H1 (cell line): ENCODE measurements at regions not wholly inside any gene's neighbourhood (a gene's known extent, or its start where the extent isn't known, plus 50 kb on each side); places are given as distances from the start of the nearest gene placed in this dataset.

Experiments
- CTCF ChIA-PET: fragments of 300-600 bp; sonication (Branson Sonifier 250); formaldehyde crosslinking; loops from one replicate; lab custom pipeline; 2021; ENCODE audit not compliant: partially characterized antibody; lab: Charles Lee
- POLR2A ChIA-PET: fragments of 300-600 bp; sonication (Branson Sonifier 250); formaldehyde crosslinking; loops from one replicate; lab custom pipeline; 2021; ENCODE audit warnings: inconsistent platforms; ENCODE audit not compliant: partially characterized antibody; lab: Charles Lee
- DNase-seq, 2 experiments: peaks; one replicate each; pipeline versions ENCODE4 v3.0.0 to v3.0.0-alpha.2; 2010 to 2022; ENCODE audit warnings: low spot score in 2 of 2, low read depth in 1 of 2, mixed read lengths in 1 of 2
- FAIRE-seq: peaks from 2 replicates; lab custom pipeline; 2011; peaks lifted over from hg19 to GRCh38; lab: Jason Lieb, UNC
- H2AFZ ChIP-seq: 2 replicates; pipeline ENCODE4 v1.8.1; 2012; ENCODE audit warnings: low read length, inconsistent platforms
- H2AK5ac ChIP-seq: 2 replicates; pipeline ENCODE4 v1.6.1; 2013; ENCODE audit warnings: low read depth, low read length
- H2BK120ac ChIP-seq: replicated peaks from 2 replicates; pipeline ENCODE3; 2013; ENCODE audit warnings: low read depth, low read length, inconsistent platforms
- H2BK12ac ChIP-seq: 2 replicates; pipeline ENCODE4 v1.6.1; 2013; ENCODE audit warnings: low read depth, low read length
- H2BK15ac ChIP-seq: 2 replicates; pipeline ENCODE4 v1.6.1; 2013; ENCODE audit warnings: low read length
- H2BK20ac ChIP-seq: 2 replicates; pipeline ENCODE4 v1.6.1; 2013; ENCODE audit warnings: low read length
- H2BK5ac ChIP-seq: 2 replicates; pipeline ENCODE4 v1.6.1; 2013; ENCODE audit warnings: low read depth, low read length
- H3K14ac ChIP-seq: 2 replicates; pipeline ENCODE4 v1.6.1; 2013; ENCODE audit warnings: inconsistent platforms; ENCODE audit not compliant: insufficient read length
- H3K18ac ChIP-seq: 2 replicates; pipeline ENCODE4 v1.6.1; 2013; ENCODE audit warnings: low read length; ENCODE audit errors: extremely low read depth
- H3K23ac ChIP-seq: 2 replicates; pipeline ENCODE4 v1.6.1; 2013; ENCODE audit warnings: inconsistent platforms; ENCODE audit not compliant: insufficient read length
- H3K23me2 ChIP-seq: 2 replicates; pipeline ENCODE4 v1.6.1; 2013; ENCODE audit warnings: low read depth, low read length
- H3K27ac ChIP-seq: 2 replicates; pipeline ENCODE4 v1.6.1; 2011; ENCODE audit warnings: low read depth, low read length, inconsistent platforms
- H3K27me3 ChIP-seq, 4 experiments: replicated peaks in 1 of 4; 1 replicate in 1 of 4; 2 replicates in 3 of 4; pipeline versions ENCODE4 v1.6.1 to v1.8.1; 2011 to 2013; ENCODE audit warnings: low read length in 3 of 4, mild to moderate bottlenecking in 3 of 4, inconsistent platforms in 2 of 4, mixed read lengths in 2 of 4, moderate library complexity in 1 of 4; ENCODE audit not compliant: control insufficient read depth in 3 of 4, insufficient read depth in 3 of 4; ENCODE audit errors: extremely low read depth in 1 of 4
- H3K36me3 ChIP-seq, 4 experiments: 2 replicates each; pipeline versions ENCODE4 v1.6.1 to v1.8.1; 2011 to 2013; ENCODE audit warnings: mild to moderate bottlenecking in 4 of 4, low read length in 3 of 4, moderate library complexity in 2 of 4, control low read depth in 1 of 4, inconsistent platforms in 1 of 4; ENCODE audit not compliant: insufficient read depth in 4 of 4, control insufficient read depth in 2 of 4
- H3K4ac ChIP-seq: replicated peaks from 2 replicates; pipeline ENCODE3; 2013; ENCODE audit warnings: low read length, low read depth, mixed read lengths, inconsistent platforms; ENCODE audit not compliant: insufficient read length
- H3K4me1 ChIP-seq, 4 experiments: replicated peaks in 1 of 4; 1 replicate in 1 of 4; 2 replicates in 3 of 4; pipeline versions ENCODE4 v1.6.1 to v1.8.1; 2011 to 2013; ENCODE audit warnings: low read length in 3 of 4, inconsistent platforms in 2 of 4, mixed read lengths in 1 of 4; ENCODE audit not compliant: insufficient read depth in 4 of 4, control insufficient read depth in 3 of 4
- H3K4me2 ChIP-seq, 2 experiments: 2 replicates each; pipeline versions ENCODE4 v1.6.1 to v1.8.1; 2011 to 2013; ENCODE audit warnings: low read depth in 2 of 2, low read length in 2 of 2, control low read depth in 1 of 2, inconsistent platforms in 1 of 2, mild to moderate bottlenecking in 1 of 2; ENCODE audit not compliant: insufficient read depth in 1 of 2
- H3K4me3 ChIP-seq, 4 experiments: fragments of 200-600, 300-600 bp in 1 of 4; sonication (generic), shearing (Covaris generic), sonication (Bioruptor Twin) in 1 of 4; 2 replicates each; pipeline versions ENCODE4 v1.5.1 to v1.8.1; 2011 to 2016; ENCODE audit warnings: low read length in 4 of 4, low read depth in 3 of 4, control low read depth in 2 of 4, inconsistent platforms in 2 of 4, mild to moderate bottlenecking in 2 of 4, mixed read lengths in 1 of 4, moderate library complexity in 1 of 4; ENCODE audit not compliant: insufficient read depth in 2 of 4; ENCODE audit errors: extremely low read depth in 1 of 4
- H3K56ac ChIP-seq: replicated peaks from 2 replicates; pipeline ENCODE3; 2013; ENCODE audit warnings: low read depth, mild to moderate bottlenecking, mixed read lengths, low read length, inconsistent platforms; ENCODE audit not compliant: insufficient read length
- H3K79me1 ChIP-seq: 2 replicates; pipeline ENCODE4 v1.6.1; 2013; ENCODE audit warnings: low read depth, low read length, control low read depth
- H3K79me2 ChIP-seq, 2 experiments: 2 replicates each; pipeline versions ENCODE4 v1.6.1 to v1.8.1; 2012 to 2013; ENCODE audit warnings: low read length in 2 of 2, mild to moderate bottlenecking in 2 of 2, inconsistent platforms in 1 of 2; ENCODE audit not compliant: insufficient read depth in 2 of 2, control insufficient read depth in 1 of 2
- H3K9ac ChIP-seq, 4 experiments: replicated peaks in 1 of 4; 1 replicate in 1 of 4; 2 replicates in 3 of 4; pipeline versions ENCODE4 v1.6.1 to v1.8.1; 2011 to 2013; ENCODE audit warnings: low read depth in 3 of 4, low read length in 3 of 4, control low read depth in 2 of 4, mild to moderate bottlenecking in 2 of 4, moderate library complexity in 2 of 4, inconsistent platforms in 1 of 4; ENCODE audit errors: extremely low read depth in 1 of 4
- H3K9me3 ChIP-seq, 2 experiments: 2 replicates each; pipeline versions ENCODE4 v1.6.1 to v1.8.1; 2012 to 2013; ENCODE audit warnings: mild to moderate bottlenecking in 2 of 2, moderate library complexity in 2 of 2, control low read depth in 1 of 2, inconsistent platforms in 1 of 2, low read depth in 1 of 2, low read length in 1 of 2, mixed read lengths in 1 of 2; ENCODE audit not compliant: insufficient read depth in 2 of 2
- H4K20me1 ChIP-seq, 2 experiments: replicated peaks in 1 of 2; 2 replicates each; pipeline versions ENCODE3 to v1.8.1; 2011 to 2013; ENCODE audit warnings: inconsistent platforms in 2 of 2, low read length in 2 of 2, mild to moderate bottlenecking in 1 of 2; ENCODE audit not compliant: insufficient read depth in 2 of 2, control insufficient read depth in 1 of 2
- H4K5ac ChIP-seq: 2 replicates; pipeline ENCODE4 v1.6.1; 2013; ENCODE audit warnings: low read length, low read depth, mixed read lengths, inconsistent platforms; ENCODE audit not compliant: insufficient read length
- H4K8ac ChIP-seq: 2 replicates; pipeline ENCODE4 v1.8.0; 2013; ENCODE audit warnings: mild to moderate bottlenecking, moderate library complexity, low read length, inconsistent platforms; ENCODE audit not compliant: insufficient read depth; ENCODE audit errors: extremely low read depth
- H4K91ac ChIP-seq: replicated peaks from 2 replicates; pipeline ENCODE3; 2013; ENCODE audit warnings: low read length, mixed read lengths, inconsistent platforms; ENCODE audit not compliant: insufficient read length
- RAD21 ChIP-seq, 2 experiments: IDR thresholded peaks in 1 of 2; conservative IDR thresholded peaks in 1 of 2; 2 replicates each; pipeline ENCODE4 v1.6.1; 2011; ENCODE audit warnings: low read depth in 2 of 2, low read length in 2 of 2, improper control_type of control experiment in 1 of 2, inconsistent platforms in 1 of 2, mild to moderate bottlenecking in 1 of 2, moderate library complexity in 1 of 2
- WGBS, 2 experiments: shearing (Covaris generic) in 1 of 2; methylation state at CpG; one replicate each; pipeline versions ENCODE4 v1.1.6 to v1.1.7; 2013 to 2015; ENCODE audit warnings: low lambda C conversion rate in 2 of 2, mixed read lengths in 2 of 2, inconsistent platforms in 1 of 2, low coverage in 1 of 2, missing lambda C conversion rate in 1 of 2; ENCODE audit not compliant: insufficient replicate concordance in 2 of 2, insufficient coverage in 1 of 2, insufficient read length in 1 of 2; ENCODE audit errors: extremely low coverage in 1 of 2, missing lambda C conversion rate in 1 of 2; 5-methylcytosine and 5-hydroxymethylcytosine counted together
- TF ChIP-seq, protein P1 (sequence below): IDR thresholded peaks from 2 replicates; pipeline ENCODE4 v1.6.1; 2011; ENCODE audit warnings: low read length, improper control_type of control experiment

DNA sequence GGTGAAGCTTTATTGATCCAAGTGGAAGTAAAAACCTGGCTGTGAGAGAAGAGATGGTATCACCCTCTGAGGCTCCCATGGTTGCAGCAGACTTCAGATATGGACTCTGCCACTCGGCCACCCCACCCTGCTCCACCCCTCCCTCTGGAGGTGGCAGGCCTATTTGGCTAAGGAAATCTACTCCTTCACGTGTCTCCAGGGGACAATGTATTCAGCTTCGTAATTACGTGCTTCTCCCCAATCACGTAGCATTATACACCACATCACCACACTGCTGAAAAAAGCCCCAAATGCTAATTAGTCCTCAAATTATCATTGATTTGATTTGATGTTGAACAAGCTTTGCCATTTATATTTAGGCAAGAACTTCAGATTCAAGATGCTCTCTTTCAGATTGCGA is 220.7 kb downstream of the OMA1 start:
- H3K14ac ChIP-seq, result no peak overlapping the region
- H2AK5ac ChIP-seq, result no peak overlapping the region
- H2AFZ ChIP-seq, result no peak overlapping the region
- H4K91ac ChIP-seq, result no peak overlapping the region
- no peak overlapping the region for H4K5ac ChIP-seq
- no peaks in the 10 kb centered on the region for H3K79me2 ChIP-seq
- H3K23ac ChIP-seq, result no peak overlapping the region
- no peak overlapping the region for H3K27ac ChIP-seq
- no peak overlapping the region for H2BK15ac ChIP-seq
- H4K8ac ChIP-seq, result no peak overlapping the region
- no peak overlapping the region for H2BK20ac ChIP-seq
- ChIA-PET CTCF (interaction anchor here (1.2 to 1.5 kb wide), 2 partner anchors 17 to 76 kb away, joined by 3 to 5 read pairs; no protein-coding TSS in a partner anchor), POLR2A (interaction anchor here (1.3 kb wide), 1 partner anchor 21 kb away, joined by 3 read pairs; no protein-coding TSS in a partner anchor)
- FAIRE-seq (no peak), DNase-seq (no peak)
- no peaks in the 10 kb centered on the region for H3K23me2 ChIP-seq
- no peak overlapping the region for H3K56ac ChIP-seq
- no peak overlapping the region for H3K4ac ChIP-seq
- no peaks in the 10 kb centered on the region; a peak in 1 of 7 replicates for H3K4me1 ChIP-seq
- no peaks in the 10 kb centered on the region for H3K79me1 ChIP-seq
- H4K20me1 ChIP-seq, result no peaks in the 10 kb centered on the region
- WGBS, 2 experiments, result 88% methylated on average over 6 of the region's 6 CpGs; no CpG with 5 or more reads in 1 of the 2 experiments
- no peak overlapping the region for H2BK120ac ChIP-seq
- peaks cover 7% of the 10 kb centered on the region in 2 experiments for H3K9me3 ChIP-seq
- no peak overlapping the region for H3K9ac ChIP-seq
- no peaks in the 10 kb centered on the region for H3K36me3 ChIP-seq
- no peak overlapping the region for H3K4me3 ChIP-seq
- no peak overlapping the region for H3K4me2 ChIP-seq
- H2BK5ac ChIP-seq, result no peak overlapping the region
- H3K27me3 ChIP-seq, result no peaks in the 10 kb centered on the region
- H2BK12ac ChIP-seq, result no peak overlapping the region
- H3K18ac ChIP-seq, result no peak overlapping the region
- 0 out of 4 replicates have a peak, but pooled peaks of 1 of the 2 experiments have one; percentile 9 for TF ChIP-seq RAD21 (IDR thresholded peaks at IDR 0.05 in 1 of 2, conservative IDR thresholded peaks at IDR 0.05 in 1 of 2; ENCODE audit: low read depth in 2 of 2, low read length in 2 of 2)
- TF ChIP-seq, protein P1, sequence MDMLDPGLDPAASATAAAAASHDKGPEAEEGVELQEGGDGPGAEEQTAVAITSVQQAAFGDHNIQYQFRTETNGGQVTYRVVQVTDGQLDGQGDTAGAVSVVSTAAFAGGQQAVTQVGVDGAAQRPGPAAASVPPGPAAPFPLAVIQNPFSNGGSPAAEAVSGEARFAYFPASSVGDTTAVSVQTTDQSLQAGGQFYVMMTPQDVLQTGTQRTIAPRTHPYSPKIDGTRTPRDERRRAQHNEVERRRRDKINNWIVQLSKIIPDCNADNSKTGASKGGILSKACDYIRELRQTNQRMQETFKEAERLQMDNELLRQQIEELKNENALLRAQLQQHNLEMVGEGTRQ, result no peak
